ENCODE measurements at regions not wholly inside any gene's neighbourhood (a gene's known extent, or its start where the extent isn't known, plus 50 kb on each side); places are given as distances from the start of the nearest gene placed in this dataset.

- Histone ChIP-seq H3K4me1 (no peaks in the 10 kb centered on the region), H3K9me3 (peaks cover 0 to 1% (median 0%) of the 10 kb centered on the region in 8 donors), H3K27me3 (replicated peaks in 1 of 7) (no peaks in the 10 kb centered on the region), H3K36me3 (no peaks in the 10 kb centered on the region), H3K27ac (no peak overlapping the region), H3K4me3 (no peak overlapping the region)
- intact Hi-C loops (cut with DNase I; ENCODE audit: low total_unique reads), result no loop called here
- WGBS, 5 donors, result 56 to 90% (median 62%) methylated on average over 4 of the region's 4 CpGs
- TF ChIP-seq POLR2AphosphoS5 (IDR thresholded peaks at IDR 0.05) (no peak), CTCF (IDR thresholded peaks at IDR 0.05 in 8 of 11, conservative IDR thresholded peaks at IDR 0.05 in 3 of 11) (no peak)
- DNase-seq, result no peak
Measured at GRCh38 chrX:33989936-33990335, 142.2 kb downstream of the FAM47A start.

- no peak overlapping the region for H3K4me3 ChIP-seq
- WGBS, 5 donors, result 70 to 86% (median 81%) methylated on average over 4 of the region's 4 CpGs
Measured at GRCh38 chrX:33987458-33987857, 144.7 kb downstream of the FAM47A start.

GRCh38 chrX:33974676-33975075 lies 157.4 kb downstream of the FAM47A start:
- no peak for TF ChIP-seq POLR2A (IDR thresholded peaks at IDR 0.05)
- no peak for TF ChIP-seq POLR2AphosphoS5 (IDR thresholded peaks at IDR 0.05)
- TF ChIP-seq CTCF (IDR thresholded peaks at IDR 0.05 in 8 of 11, conservative IDR thresholded peaks at IDR 0.05 in 3 of 11), result no peak
- intact Hi-C loops (cut with DNase I; ENCODE audit: low total_unique reads), result no loop called here
- no peak overlapping the region for H3K4me3 ChIP-seq
- peak; percentile 46 for DNase-seq
- H3K4me1 ChIP-seq, result no peaks in the 10 kb centered on the region
- H3K27ac ChIP-seq, result no peak overlapping the region
- H3K27me3 ChIP-seq (replicated peaks in 1 of 7), result no peaks in the 10 kb centered on the region
- WGBS, 5 donors, result 82 to 95% (median 85%) methylated on average over 2 to 6 of the region's 6 CpGs
- H3K9me3 ChIP-seq, result peaks cover 0 to 27% (median 0%) of the 10 kb centered on the region in 8 donors
- H3K36me3 ChIP-seq, result no peaks in the 10 kb centered on the region

More at GRCh38 chrX:33987458-33987857, 144.7 kb downstream of the FAM47A start:
- no peak for TF ChIP-seq CTCF (IDR thresholded peaks at IDR 0.05 in 8 of 11, conservative IDR thresholded peaks at IDR 0.05 in 3 of 11)
- TF ChIP-seq POLR2A (IDR thresholded peaks at IDR 0.05), result no peak
- TF ChIP-seq POLR2AphosphoS5 (IDR thresholded peaks at IDR 0.05), result no peak
- intact Hi-C loops (cut with DNase I; ENCODE audit: low total_unique reads), result no loop called here
- Histone ChIP-seq H3K4me1 (no peaks in the 10 kb centered on the region), H3K27me3 (replicated peaks in 1 of 7) (no peaks in the 10 kb centered on the region), H3K27ac (no peak overlapping the region), H3K9me3 (no peaks in the 10 kb centered on the region), H3K36me3 (no peaks in the 10 kb centered on the region)
- no peak for DNase-seq

GRCh38 chrX:33970028-33970967 lies 161.8 kb downstream of the FAM47A start:
- peak; percentile 50 for DNase-seq
- intact Hi-C loops (cut with DNase I; ENCODE audit: low total_unique reads), result no loop called here

More at GRCh38 chrX:33970028-33970967, 161.8 kb downstream of the FAM47A start:
- H3K9me3 ChIP-seq, result peaks cover 0 to 3% (median 0%) of the 10 kb centered on the region in 8 donors
- 44 to 94% (median 84%) methylated on average over 1 to 3 of the region's 3 CpGs for WGBS, 5 donors
- H3K4me3 ChIP-seq, result no peak overlapping the region
- TF ChIP-seq CTCF (IDR thresholded peaks at IDR 0.05 in 8 of 11, conservative IDR thresholded peaks at IDR 0.05 in 3 of 11), result no peak
- no peak for TF ChIP-seq POLR2A (IDR thresholded peaks at IDR 0.05)
- TF ChIP-seq POLR2AphosphoS5 (IDR thresholded peaks at IDR 0.05), result no peak
- no peaks in the 10 kb centered on the region for H3K4me1 ChIP-seq
- no peaks in the 10 kb centered on the region for H3K36me3 ChIP-seq
- no peak overlapping the region for H3K27ac ChIP-seq
- H3K27me3 ChIP-seq (replicated peaks in 1 of 7), result no peaks in the 10 kb centered on the region

Data from spleen (tissue), 11 donors.